GM18520 (cell line): ENCODE measurements at regions not wholly inside any gene's neighbourhood (a gene's known extent, or its start where the extent isn't known, plus 50 kb on each side); places are given as distances from the start of the nearest gene placed in this dataset.

Source experiments
- ATAC-seq: cut with Tn5 transposase; IDR thresholded peaks from one replicate; pipeline ENCODE4 v1.9.1; 2021; ENCODE audit not compliant: unreplicated experiment

DNA sequence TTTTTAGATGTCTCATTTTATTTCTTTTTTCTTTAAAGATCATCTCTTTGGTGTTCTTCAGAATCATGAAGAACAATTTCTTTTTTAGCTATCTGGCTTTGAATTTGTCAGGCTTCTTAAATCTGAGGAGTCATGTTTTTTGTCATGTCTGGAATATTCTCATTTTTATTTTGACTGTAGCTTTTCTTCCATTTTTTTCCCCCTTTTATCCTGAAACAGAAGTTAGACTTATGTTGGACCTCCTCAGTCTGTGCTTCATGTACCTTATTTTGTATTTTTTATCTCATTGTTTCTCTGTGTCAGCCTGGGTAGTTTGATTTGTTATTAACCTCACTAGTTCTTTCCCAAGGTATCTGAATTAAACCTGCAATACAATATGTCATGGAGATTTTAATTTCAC is 319.2 kb upstream of the ADGRL4 start:
- ATAC-seq, result no peak

DNA sequence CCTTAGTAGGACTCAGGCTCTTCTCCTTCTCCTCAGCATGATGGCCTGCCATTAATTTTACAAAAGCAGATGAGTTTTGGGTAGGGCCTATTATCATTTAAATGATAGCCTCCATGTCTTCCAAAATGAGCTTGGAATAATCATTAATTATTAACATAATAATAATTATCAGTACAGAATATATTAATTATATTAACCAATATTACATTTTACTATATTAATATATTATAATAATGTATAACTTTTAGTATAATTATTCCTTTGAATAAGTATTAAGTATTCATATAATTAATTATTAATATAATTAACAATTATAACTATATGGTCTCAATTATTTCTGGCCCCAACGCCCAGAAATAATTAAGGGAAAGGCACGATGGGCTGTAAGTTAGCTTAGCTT is 318.6 kb upstream of the ADGRL4 start:
- no peak for ATAC-seq

DNA sequence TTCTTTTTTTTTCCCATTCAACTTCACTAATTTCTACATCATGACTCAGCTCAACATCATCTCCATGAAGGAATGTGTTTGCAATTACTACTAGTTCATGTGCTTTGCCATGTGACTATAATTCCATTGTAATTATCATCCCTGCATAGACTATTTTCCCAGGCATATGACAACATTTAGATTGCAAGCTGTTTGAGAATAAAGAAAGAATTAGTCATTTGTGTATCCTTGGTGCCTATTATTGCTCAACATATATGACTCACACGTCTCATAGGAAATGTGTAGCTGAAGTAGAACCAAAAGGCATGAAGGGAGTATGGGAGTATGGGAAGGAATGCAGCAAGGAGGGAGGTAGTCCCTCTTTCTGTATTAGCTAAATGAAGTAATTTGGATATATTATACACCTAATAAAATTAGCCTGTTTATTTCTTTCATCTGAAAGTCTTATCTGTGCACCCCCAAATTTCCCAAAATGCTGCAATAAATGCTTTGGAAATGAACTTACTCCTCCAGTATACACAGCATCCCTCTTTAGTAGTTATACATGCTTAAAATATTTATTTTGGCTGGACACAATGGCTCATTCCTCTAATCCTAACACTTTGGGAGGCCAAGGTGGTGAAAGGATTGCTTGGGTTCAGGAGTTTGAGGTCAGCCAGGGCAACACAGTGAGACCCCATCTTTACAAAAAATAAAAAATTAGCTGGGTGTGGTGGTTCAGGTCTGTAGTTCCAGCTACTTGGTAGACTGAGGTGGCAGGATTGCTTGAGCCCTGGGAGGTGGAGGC is 316.9 kb upstream of the ADGRL4 start:
- ATAC-seq, result no peak

DNA sequence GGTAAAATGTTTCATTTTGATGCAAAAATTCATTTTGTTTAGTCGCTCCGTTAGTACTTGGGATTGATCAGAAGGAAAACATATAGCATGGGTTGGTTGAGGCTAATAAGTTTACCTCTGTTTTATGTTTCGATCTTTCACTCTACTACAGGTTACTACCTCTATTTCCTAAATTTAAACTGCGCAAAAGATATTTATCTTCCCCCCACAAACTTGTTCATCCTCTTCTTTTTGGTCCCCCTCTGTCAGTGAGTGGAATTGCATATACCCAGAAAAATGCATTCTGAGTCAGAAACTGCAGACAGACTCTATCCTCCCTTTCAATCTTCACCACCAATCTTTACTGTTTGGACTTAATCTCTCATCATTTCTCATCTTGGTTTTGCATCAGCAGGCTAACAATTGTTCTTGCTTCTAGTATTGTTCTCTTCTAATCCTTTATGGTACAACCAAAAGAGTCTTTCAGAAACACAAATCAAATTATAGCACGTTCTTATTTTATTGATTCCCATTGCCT is 316.0 kb upstream of the ADGRL4 start:
- no peak for ATAC-seq

DNA sequence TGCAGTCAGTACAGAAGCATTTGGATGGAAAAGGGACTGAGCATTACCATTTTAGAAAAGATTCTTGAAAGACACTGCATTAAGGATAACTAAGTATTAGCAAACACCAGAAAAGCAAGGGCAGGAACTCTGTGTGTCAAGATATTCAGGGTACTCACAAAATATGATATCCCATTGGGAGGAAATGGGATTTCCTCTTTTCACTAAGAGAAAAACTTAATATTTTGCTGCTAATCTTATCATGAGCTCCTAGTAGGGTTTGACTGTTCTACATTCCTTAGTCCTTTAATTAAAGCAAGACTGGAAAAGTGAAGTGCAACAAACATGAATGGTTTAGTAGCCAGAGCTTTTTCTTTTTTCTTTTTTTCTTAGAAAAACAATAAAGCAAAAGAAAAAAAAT is 305.9 kb upstream of the ADGRL4 start:
- ATAC-seq, result no peak

DNA sequence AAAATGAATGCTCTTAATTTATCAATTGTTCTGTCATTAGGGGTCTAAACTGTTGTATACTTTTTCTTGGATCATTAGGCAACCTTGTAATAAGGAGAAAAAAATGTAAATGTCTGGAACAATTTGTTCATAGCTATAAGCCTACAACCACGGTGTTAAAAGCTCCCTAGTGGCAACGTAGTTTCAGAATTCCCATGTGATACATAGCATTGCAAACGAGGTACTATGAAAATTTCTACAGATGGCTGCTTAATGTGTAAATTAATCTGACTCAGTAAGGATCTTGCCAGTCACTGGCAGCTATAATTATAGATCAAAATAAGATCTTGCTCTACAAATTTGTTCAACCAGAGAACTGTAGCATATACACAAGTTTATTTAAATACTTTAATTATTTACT is 304.1 kb upstream of the ADGRL4 start:
- no peak for ATAC-seq

DNA sequence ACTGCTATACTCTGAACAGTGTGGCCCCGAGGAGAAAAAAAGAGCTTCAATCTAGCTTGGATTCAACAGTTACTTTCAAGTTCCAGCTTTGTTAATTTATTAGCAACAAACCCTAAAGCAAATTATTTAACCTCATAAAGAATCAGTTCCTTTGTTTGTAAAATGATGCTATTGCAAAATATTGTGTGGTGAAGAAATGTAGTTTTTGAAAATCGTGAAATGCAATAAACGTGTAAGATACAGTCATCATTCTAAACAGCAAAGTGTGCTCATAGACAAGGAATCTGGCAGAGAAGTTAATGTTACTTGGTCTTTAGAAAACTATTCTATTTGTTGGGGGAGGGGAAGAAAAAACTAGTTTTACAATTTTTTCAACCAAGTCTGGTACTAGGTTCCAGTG is 297.6 kb upstream of the ADGRL4 start:
- ATAC-seq, result no peak

DNA sequence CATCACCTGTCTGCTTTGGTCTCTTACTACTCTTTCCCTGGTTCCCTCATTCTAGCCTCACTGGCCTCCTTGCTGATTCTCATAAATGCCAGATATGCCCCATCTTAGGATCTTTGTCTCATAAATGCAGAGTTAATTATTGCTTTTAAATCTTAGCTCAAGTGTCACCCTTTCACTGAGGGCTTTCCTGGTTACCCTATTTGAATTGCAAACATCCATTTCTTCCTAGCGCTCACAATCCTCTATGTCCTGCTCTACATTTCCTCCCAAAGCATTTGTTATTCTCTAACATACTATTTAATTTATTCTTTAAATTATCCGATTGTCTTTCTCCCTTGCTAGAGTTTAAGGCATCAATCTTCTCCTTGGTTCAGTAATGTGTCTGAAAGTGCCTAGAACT is 296.5 kb upstream of the ADGRL4 start:
- no peak for ATAC-seq

DNA sequence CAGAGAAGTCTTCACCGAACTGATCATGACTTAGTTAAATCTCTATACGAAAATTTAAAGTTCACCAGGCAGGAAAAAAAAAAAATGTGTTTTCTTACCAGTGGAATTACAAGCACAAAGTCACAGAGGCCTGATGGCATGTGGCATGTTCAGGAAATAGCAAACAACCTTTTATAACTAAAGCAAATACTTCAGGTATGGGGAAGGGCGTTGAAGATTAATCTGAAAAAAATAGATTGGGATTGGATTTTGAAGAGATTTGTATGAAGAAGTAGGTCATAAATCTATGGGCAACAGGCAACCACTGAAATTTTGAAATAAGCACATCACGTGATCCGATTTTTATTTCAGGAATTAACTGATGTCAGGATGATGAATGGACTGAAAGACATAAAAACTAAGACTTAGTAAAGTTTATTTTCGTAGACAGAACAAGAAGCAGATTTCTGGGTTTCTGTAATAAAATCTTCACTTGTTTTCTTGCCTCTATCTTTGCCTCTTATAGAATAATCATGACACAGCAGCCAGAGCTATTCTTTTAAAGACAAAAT is 295.9 kb upstream of the ADGRL4 start:
- no peak for ATAC-seq

DNA sequence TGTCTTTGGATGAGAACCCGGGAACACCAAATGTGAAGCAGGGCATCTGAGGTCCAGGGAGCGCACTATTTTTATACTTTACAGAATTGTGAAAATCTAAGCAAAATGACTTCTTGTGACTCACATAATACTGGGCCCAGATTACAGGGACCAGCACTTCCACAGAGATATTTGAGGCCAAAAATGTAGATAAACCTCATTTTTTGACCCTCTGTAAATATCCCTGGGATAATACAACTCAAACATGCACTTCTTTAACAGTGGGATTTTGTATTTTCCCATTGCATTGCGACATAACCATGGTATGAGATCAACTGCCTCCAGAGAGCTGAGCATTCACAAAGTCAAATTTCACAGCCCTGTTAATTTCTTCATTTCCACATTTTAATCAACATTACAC is 289.4 kb upstream of the ADGRL4 start:
- ATAC-seq, result no peak

DNA sequence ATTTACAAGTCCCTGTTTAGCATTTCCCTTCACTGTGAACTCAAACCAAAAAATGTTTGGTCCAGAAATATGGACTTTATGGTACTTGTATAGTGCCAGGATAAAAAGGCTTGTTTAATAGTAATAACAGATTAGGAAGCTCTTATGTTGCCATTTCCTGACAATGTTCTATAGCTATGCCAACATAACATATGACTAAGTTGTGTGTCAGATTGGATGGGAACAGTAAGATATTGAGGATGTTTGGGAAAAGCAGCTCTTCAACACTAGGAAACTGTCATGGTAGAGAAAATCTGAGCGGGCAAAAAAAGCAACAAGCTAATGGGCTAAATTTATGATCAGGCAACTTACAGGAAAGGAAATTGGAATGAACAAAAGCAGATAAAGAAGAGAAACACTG is 287.1 kb upstream of the ADGRL4 start:
- ATAC-seq, result no peak

DNA sequence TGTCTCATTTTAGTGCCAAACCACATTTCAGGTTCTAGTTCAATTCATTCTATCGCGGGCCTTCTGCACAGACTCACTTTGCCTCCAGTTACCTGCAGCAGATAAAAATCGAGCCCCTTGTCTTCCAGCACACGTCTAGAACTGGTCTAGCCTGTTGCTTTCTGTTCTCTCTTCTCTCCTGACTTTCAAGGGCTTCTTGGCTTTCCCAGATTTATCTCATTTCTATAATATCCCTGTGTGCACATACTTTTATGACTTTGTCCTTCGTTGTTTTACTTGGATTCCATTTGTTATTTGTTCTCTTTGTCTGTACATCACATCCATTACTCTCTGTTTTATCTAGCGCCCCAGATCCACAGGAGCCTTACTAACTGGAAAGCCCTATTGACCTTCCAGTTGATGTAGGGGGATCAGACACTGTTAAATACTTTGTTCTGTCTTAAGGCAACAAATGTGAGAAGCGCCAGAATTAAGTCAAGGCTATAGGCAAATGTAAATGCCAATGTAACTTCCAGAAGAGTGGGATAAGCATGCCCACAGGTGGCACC is 284.5 kb upstream of the ADGRL4 start:
- ATAC-seq, result no peak

DNA sequence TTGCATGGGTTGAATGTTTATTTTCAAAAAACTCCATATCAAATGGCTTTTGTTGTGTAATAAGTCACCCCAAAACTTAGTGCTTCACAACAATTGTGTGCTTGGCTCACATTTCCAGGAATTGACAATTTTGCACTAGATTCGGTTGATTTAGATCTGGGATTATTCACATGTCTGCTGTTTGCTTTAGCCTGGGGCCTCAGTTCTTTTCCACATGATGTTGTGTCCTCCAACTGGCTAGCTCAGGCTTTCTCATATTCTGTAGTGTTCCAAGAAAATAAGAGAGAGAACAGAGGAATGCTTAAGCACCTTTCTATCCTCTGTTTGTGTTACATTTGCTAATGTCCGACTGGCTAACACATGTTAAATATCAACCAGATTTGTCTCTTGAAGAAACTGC is 281.5 kb upstream of the ADGRL4 start:
- no peak for ATAC-seq

DNA sequence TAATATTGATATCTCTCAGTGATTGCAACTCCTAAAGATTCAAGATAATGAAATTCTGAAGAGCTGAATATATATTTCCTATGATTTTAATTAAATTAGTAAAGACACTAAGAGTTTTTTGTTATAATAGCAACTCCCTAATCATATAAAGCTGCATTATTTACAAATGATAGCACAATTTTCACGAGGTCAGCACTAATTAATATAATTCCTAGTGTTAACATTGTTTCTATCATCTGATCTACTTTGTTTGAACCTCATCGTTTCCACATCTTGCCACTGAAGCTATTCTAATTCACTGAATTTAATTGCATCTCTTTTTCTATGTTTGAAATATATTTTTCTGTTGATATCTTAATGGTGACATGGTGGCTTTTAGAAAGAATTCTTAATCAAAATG is 279.1 kb upstream of the ADGRL4 start:
- ATAC-seq, result no peak

DNA sequence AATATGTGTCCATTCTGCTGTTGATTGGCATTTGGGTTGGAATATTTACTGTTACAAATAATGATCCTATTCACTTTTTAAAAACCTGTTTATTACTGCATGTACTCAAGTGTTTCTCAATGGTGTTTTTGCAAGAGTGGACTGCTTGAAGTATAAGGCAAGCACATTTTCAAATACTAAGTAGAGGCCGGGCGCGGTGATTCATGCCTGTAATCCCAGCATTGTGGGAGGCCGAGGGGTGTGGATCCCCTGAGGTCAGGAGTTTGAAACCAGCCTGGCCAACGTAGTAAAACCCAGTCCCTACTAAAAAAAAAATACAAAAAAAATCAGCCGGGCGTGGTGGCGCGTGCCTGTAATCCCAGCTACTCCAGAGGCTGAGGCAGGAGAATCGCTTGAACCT is 276.9 kb upstream of the ADGRL4 start:
- no peak for ATAC-seq

DNA sequence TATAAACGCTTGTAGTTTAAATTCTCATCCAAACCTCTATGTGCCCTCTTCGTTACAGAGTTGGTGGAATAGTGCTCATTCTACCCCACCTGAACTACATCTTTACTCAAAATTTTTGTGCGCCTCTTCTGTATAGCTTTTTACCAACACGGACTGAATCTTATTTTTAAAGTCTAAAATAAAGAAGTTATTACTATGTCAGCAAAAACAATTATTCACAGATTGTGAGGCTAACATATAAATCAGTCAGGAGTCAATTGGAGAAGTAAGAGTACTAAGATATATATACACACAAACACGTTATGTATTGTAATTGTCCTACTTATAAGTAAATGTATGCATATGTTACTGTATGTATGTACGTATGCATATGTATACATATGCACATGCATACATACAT is 274.9 kb upstream of the ADGRL4 start:
- ATAC-seq, result no peak

DNA sequence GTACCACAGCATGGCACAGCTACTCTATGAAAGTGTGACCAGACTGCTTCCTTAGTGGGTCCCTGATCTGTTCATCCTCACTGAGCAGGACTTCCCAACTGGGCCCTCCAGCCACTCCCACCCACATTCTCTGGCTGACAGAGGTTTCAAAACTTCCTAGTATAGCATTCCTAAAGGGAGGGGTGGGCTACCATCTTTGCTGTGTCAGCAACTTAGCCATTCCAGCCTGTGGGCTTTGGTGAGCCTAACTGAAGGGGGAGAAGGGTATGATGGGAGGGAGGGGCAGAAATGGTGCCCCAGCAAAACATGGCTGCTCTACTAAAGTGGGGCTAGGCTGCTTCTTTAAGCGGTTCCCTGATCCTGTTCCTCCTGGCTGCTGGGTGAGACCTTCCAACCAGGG is 265.2 kb upstream of the ADGRL4 start:
- ATAC-seq, result no peak

DNA sequence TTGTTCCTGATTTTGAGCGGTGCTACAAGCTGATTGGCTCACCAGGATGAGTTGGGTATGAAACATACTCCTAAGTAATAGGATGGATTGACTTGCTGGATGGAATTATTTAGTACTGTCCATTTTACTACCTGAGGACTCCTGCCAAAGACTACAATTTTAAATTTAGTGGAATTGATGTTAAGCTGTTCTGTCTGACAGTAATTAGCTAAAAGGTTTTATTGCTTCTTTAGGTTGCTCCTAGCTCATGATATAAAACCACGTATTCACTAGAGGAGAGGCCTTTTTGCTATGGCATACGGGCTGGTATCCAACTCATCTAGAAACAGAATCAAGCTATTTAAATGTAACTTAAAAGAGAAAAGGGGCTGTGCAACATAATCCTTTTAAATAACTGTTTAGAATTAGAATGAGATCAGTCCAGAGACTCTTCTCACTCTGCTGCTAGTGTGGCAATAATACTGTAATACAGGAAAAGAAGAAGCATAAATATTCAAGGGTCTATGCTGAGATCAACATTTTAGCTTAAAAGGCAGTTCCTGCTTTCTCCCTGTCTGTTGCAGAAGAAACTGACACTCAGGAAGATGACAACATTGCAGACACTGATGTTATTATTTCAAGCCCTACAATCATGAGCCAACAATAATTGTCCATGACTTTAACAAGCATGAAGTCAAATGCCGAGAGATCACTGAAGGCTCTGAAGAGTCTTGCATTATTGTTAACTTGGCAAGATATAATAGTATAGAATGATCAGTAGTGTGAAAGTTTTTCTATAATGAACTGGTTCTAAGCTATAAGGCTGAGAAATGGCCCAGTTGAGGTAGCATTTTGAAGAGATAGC is 258.7 kb upstream of the ADGRL4 start:
- ATAC-seq, result no peak

DNA sequence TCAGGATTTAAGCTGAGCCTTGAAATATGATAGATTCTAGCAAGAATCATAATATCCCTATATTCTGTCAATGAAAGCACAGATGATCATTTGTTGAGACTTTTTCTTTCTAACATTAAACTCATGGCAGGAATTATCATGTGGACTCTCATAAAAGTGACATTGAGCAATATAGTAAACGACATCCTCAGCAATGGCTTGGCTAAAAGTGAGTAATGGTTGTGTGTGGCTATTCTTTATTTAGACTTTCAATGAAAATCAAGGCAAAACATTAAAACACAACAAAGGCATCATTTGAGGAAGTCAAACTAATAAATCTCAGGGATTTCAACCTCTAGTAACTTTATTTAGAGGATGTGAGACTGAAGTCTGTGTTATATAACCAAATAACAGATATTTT is 257.8 kb upstream of the ADGRL4 start:
- ATAC-seq, result no peak

DNA sequence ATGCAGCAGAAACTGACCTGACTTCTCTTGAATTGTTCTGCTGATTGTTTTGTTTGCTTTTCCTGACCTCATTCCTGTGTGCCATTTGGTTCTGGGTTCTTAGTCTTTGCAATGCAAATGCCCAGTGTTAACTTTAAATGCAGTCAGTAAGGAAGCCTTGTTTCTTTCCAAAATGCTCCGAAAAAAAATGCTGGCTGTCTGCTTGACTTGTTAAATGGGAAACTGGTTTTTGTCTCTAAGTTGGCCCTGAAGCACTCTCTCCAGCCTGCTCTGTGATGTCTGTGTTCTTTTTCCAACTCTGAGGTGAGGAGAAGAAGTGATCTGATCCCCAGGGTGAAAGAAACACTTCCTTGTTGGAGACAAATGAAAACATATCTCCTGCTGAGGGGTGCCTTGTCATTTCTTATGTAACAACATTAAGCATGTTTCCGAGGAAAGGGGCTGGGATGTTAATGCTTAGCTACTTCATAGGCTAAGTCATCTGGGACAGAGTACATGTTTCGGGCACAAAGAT is 256.3 kb upstream of the ADGRL4 start:
- ATAC-seq, result no peak
